Tibial artery (tissue), 4 donors: ENCODE measurements at regions not wholly inside any gene's neighbourhood (a gene's known extent, or its start where the extent isn't known, plus 50 kb on each side); places are given as distances from the start of the nearest gene placed in this dataset.

Experiments
- DNase-seq, 2 donors: peaks; one replicate each; pipeline ENCODE4 v3.0.0-alpha.2; 2019
- H3K27ac ChIP-seq, 2 donors: fragments of 200-600 bp; sonication (generic) in 1 of 2; 1 replicate in 1 of 2; 2 replicates in 1 of 2; pipeline ENCODE4 v1.5.1; 2018 to 2019; ENCODE audit warnings: mild to moderate bottlenecking in 1 of 2
- H3K27me3 ChIP-seq, 2 donors: fragments of 200-600 bp; sonication (generic) in 1 of 2; one replicate each; pipeline versions ENCODE4 v1.5.1 to v1.6.0; 2016 to 2019
- H3K36me3 ChIP-seq, 3 donors: fragments of 200-600 bp; sonication (generic) in 2 of 3; one replicate each; pipeline ENCODE4 v1.5.1; 2016 to 2019; ENCODE audit warnings: mild to moderate bottlenecking in 2 of 3
- H3K4me1 ChIP-seq, 4 donors: fragments of 200-600 bp; sonication (generic) in 2 of 4; 1 replicate in 3 of 4; 2 replicates in 1 of 4; pipeline ENCODE4 v1.5.1; 2016 to 2019
- H3K4me3 ChIP-seq, 2 donors: fragments of 200-600 bp; sonication (generic) in 1 of 2; 1 replicate in 1 of 2; 2 replicates in 1 of 2; pipeline ENCODE4 v1.5.1; 2018 to 2019; ENCODE audit warnings: mild to moderate bottlenecking in 2 of 2
- H3K9me3 ChIP-seq, 3 donors: fragments of 200-600 bp; sonication (generic) in 1 of 3; one replicate each; pipeline ENCODE4 v1.5.1; 2016 to 2019
- CTCF ChIP-seq, 2 experiments: fragments of 200-600 bp in 1 of 2; fragments of 450-650 bp in 1 of 2; IDR thresholded peaks; one replicate each; pipeline ENCODE4 v1.5.1; 2017 to 2019; ENCODE audit warnings: antibody characterized with exemption in 2 of 2, mild to moderate bottlenecking in 1 of 2, moderate library complexity in 1 of 2
- intact Hi-C: fragments of 100-400 bp; cut with DNase I; formaldehyde crosslinking; loops from one replicate; pipeline ENCODE4 v1.15.0; 2023; ENCODE audit warnings: low total_unique reads

GRCh38 chr2:83859553-83859952, 599.5 kb downstream of the SUCLG1 start:
- TF ChIP-seq CTCF (IDR thresholded peaks at IDR 0.05), result no peak
- no peak overlapping the region for H3K27ac ChIP-seq
- no peak overlapping the region for H3K4me3 ChIP-seq
- H3K4me1 ChIP-seq, result no peaks in the 10 kb centered on the region
- intact Hi-C loops, result no loop called here
- H3K36me3 ChIP-seq, result no peaks in the 10 kb centered on the region
- DNase-seq, result no peak
- H3K9me3 ChIP-seq, result no peaks in the 10 kb centered on the region
- no peaks in the 10 kb centered on the region for H3K27me3 ChIP-seq

DNA sequence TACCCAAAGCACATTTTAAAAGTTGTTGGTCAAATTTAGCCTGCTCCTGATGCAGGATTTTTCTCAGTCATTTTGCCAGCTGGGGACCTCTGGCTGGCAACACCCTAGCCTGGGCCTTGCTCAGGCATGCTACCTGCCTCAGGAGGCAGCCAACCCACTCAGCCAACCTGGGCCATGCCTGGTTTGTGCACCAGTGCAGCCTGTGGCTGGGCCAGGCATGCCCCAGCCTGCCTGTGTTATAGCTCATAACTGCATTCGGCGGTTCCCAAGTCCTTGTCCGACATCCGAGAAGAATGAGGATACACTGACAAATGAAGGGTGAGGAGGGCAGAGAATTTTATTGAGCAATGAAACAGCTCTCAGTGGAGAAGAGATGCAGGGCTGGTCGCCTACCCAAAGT, 608.0 kb downstream of the SUCLG1 start:
- TF ChIP-seq CTCF (IDR thresholded peaks at IDR 0.05), result no peak
- intact Hi-C loops, result no loop called here
- DNase-seq, result no peak
- Histone ChIP-seq H3K27me3 (no peaks in the 10 kb centered on the region), H3K27ac (no peak overlapping the region), H3K36me3 (no peaks in the 10 kb centered on the region), H3K4me3 (no peak overlapping the region), H3K4me1 (no peaks in the 10 kb centered on the region), H3K9me3 (peaks cover 0 to 4% (median 0%) of the 10 kb centered on the region in 3 donors)

GRCh38 chr2:83850071-83850725, 608.9 kb downstream of the SUCLG1 start:
- Histone ChIP-seq H3K36me3 (no peaks in the 10 kb centered on the region), H3K27me3 (no peaks in the 10 kb centered on the region), H3K9me3 (peaks cover 0 to 4% (median 0%) of the 10 kb centered on the region in 3 donors), H3K27ac (no peak overlapping the region), H3K4me3 (no peak overlapping the region), H3K4me1 (no peaks in the 10 kb centered on the region)
- no peak for TF ChIP-seq CTCF (IDR thresholded peaks at IDR 0.05)
- intact Hi-C loops, result no loop called here
- DNase-seq, result no peak

DNA sequence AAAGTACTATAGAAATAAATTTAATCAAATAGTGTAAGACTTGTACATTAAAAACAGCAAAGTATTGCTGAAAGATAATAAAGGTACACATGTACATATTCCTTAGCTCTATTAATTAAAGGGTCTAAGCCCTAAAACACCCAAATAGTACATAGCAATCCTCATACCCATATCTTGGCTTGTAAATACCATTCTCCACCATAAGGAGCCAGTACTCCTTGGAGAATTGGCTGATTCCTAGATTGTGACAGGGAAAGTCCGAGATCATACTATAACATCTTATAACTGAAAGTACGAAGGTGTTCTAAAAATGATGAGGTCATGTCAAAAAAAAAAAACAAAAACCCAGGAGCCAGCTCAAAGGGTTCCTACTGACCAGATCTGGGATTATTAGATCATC, 614.6 kb downstream of the SUCLG1 start:
- Histone ChIP-seq H3K9me3 (no peaks in the 10 kb centered on the region), H3K4me3 (no peak overlapping the region), H3K4me1 (no peaks in the 10 kb centered on the region), H3K36me3 (no peaks in the 10 kb centered on the region), H3K27me3 (no peaks in the 10 kb centered on the region), H3K27ac (no peak overlapping the region)
- no peak for TF ChIP-seq CTCF (IDR thresholded peaks at IDR 0.05)
- no peak for DNase-seq
- intact Hi-C loops, result no loop called here

DNA sequence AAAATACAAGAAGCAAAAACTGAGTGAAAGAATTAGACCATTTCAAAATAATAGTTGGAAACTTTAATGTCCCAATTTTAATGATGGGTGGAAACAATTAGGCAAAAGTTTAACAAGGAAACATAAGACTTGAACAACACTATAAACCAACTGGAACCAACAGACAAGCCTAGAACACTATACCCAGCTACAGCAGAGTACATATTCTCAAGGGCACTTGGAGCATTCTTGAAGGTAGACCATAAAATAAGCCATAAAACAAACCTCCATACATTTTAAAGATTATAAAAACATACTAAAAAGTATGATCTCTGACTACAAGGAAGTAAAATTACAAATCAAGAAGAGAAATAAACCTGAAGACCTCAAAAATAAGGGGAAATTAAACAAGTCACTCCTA, 616.7 kb downstream of the SUCLG1 start:
- no peak for TF ChIP-seq CTCF (IDR thresholded peaks at IDR 0.05)
- Histone ChIP-seq H3K27ac (no peak overlapping the region), H3K27me3 (no peaks in the 10 kb centered on the region), H3K4me3 (no peak overlapping the region), H3K4me1 (no peaks in the 10 kb centered on the region), H3K9me3 (no peaks in the 10 kb centered on the region), H3K36me3 (no peaks in the 10 kb centered on the region)
- intact Hi-C loops, result no loop called here
- DNase-seq, result no peak

DNA sequence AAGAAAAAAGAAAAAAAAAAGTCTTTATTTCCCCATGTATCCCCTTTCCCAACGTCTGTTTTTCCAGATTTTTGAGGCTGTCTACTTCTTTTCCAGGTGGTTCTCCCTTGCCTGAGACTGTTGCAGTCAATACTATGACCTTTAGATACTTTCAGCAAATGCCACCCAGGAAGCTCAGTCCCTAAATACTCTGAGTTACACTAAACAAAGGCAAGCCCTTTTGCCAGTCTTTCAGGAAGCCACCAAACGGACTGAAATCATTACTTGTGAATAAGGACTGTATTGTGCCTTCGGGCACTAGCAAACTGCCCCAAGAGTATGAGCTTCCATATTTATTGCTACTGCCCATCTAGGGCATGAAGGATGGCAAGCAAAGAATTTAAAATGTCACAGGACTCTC, 621.3 kb downstream of the SUCLG1 start:
- Histone ChIP-seq H3K9me3 (no peaks in the 10 kb centered on the region), H3K4me1 (no peaks in the 10 kb centered on the region), H3K36me3 (no peaks in the 10 kb centered on the region), H3K27me3 (no peaks in the 10 kb centered on the region), H3K4me3 (no peak overlapping the region), H3K27ac (no peak overlapping the region)
- no peak for TF ChIP-seq CTCF (IDR thresholded peaks at IDR 0.05)
- intact Hi-C loops, result no loop called here
- no peak for DNase-seq
